Ishikawa (cell line): ENCODE measurements at regions not wholly inside any gene's neighbourhood (a gene's known extent, or its start where the extent isn't known, plus 50 kb on each side); places are given as distances from the start of the nearest gene placed in this dataset.

Experiments used
- TAF1 ChIP-seq: IDR thresholded peaks from 2 replicates; pipeline ENCODE4 v1.6.1; 2012; ENCODE audit warnings: low read depth, mild to moderate bottlenecking
- TF ChIP-seq, protein P1 (sequence below): IDR thresholded peaks from 2 replicates; pipeline ENCODE4 v1.6.1; 2012

DNA sequence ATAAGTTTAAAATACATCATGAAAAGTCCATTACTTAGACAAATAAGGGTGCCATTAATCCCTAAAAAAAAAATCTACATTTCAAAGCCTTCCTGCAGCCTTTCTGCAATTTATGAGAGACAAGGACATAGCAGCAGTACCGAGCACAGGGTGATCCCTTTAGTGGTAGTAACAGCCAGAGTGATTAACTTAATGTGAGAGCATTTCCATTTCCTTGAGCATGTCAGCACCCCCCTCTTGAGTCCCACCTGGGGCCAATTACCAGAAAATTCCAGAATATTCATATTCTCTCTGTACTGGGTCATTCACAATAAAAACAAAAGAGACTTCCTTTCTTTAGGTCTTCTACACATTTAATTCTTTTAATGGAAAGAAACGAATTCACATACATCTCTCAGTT is 546.9 kb upstream of the CCDC54 start:
- no peak for TF ChIP-seq TAF1
- TF ChIP-seq, protein P1, sequence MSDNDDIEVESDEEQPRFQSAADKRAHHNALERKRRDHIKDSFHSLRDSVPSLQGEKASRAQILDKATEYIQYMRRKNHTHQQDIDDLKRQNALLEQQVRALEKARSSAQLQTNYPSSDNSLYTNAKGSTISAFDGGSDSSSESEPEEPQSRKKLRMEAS, result no peak
